GM06990 (cell line): ENCODE measurements at regions not wholly inside any gene's neighbourhood (a gene's known extent, or its start where the extent isn't known, plus 50 kb on each side); places are given as distances from the start of the nearest gene placed in this dataset.

Experiments
- DNase-seq: peaks from one replicate; pipeline ENCODE4 v3.0.0-alpha.2; 2011; ENCODE audit not compliant: insufficient read length; ENCODE audit errors: extremely low read depth
- H3K27me3 ChIP-seq: replicated peaks from 2 replicates; pipeline ENCODE4 v1.6.0; 2011; ENCODE audit warnings: low read length; ENCODE audit not compliant: control insufficient read depth, insufficient read depth
- H3K36me3 ChIP-seq: 2 replicates; pipeline ENCODE4 v1.5.1; 2011; ENCODE audit warnings: low read length; ENCODE audit not compliant: control insufficient read depth, insufficient read depth
- H3K4me3 ChIP-seq: replicated peaks from 2 replicates; pipeline ENCODE4 v1.5.1; 2011; ENCODE audit warnings: low read depth, mild to moderate bottlenecking, control low read depth, low read length
- CTCF ChIP-seq: IDR thresholded peaks from 2 replicates; pipeline ENCODE4 v1.5.1; 2011; ENCODE audit warnings: low read length, control low read depth, mild to moderate bottlenecking, inconsistent platforms; ENCODE audit not compliant: insufficient read depth, poor library complexity, severe bottlenecking

- no peak overlapping the region for H3K4me3 ChIP-seq
- H3K36me3 ChIP-seq, result no peaks in the 10 kb centered on the region
- TF ChIP-seq CTCF, result no peak
- DNase-seq, result no peak
- H3K27me3 ChIP-seq, result no peaks in the 10 kb centered on the region
Observed at GRCh38 chr9:105828171-105828570, 133.8 kb downstream of the TMEM38B start.

- no peaks in the 10 kb centered on the region for H3K27me3 ChIP-seq
- H3K36me3 ChIP-seq, result no peaks in the 10 kb centered on the region
- TF ChIP-seq CTCF, result no peak
- no peak overlapping the region for H3K4me3 ChIP-seq
- DNase-seq, result no peak
Observed at GRCh38 chr9:105828596-105829213, 134.4 kb downstream of the TMEM38B start.

- no peak for TF ChIP-seq CTCF
- no peaks in the 10 kb centered on the region; the same call in 1 of the 2 replicates for H3K27me3 ChIP-seq
- no peaks in the 10 kb centered on the region for H3K36me3 ChIP-seq
- H3K4me3 ChIP-seq, result no peak overlapping the region
- DNase-seq, result no peak
Observed at GRCh38 chr9:105830461-105830860, 136.1 kb downstream of the TMEM38B start.

- no peaks in the 10 kb centered on the region; the same call in 1 of the 2 replicates for H3K27me3 ChIP-seq
- no peak overlapping the region for H3K4me3 ChIP-seq
- TF ChIP-seq CTCF, result no peak
- H3K36me3 ChIP-seq, result no peaks in the 10 kb centered on the region
- no peak for DNase-seq
Observed at GRCh38 chr9:105832096-105832710, 137.9 kb downstream of the TMEM38B start.

GRCh38 chr9:105833271-105833975 lies 139.1 kb downstream of the TMEM38B start:
- Histone ChIP-seq H3K4me3 (no peak overlapping the region), H3K27me3 (no peaks in the 10 kb centered on the region; the same call in 1 of the 2 replicates), H3K36me3 (no peaks in the 10 kb centered on the region)
- no peak for DNase-seq
- no peak for TF ChIP-seq CTCF
